ENCODE measurements at regions not wholly inside any gene's neighbourhood (a gene's known extent, or its start where the extent isn't known, plus 50 kb on each side); places are given as distances from the start of the nearest gene placed in this dataset.

DNA sequence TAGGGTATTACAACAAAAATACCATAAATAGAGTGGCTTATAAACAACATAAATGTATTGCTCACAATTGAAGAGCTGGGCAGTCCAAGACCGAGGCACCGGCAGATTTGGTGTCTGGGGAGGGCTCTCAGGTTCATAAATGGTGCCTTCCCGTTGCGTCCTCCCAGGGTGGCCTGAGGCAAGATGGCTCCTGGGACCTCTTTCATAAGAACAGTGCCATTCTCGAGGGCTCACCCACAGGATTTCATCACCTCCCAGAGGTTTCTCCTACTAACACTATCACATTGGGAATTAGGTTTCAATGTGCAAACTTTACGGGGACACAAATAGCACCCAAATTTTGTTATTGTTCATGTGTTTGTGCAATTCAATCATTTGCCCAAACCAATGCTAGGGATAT is 793.5 kb upstream of the HS6ST1 start:
- Mint-ChIP-seq H3K4me1 (no peaks in the 10 kb centered on the region), H3K27ac (no peak overlapping the region), H3K27me3 (no peaks in the 10 kb centered on the region), H3K4me3 (no peak overlapping the region), H3K36me3 (ENCODE audit: low read depth) (no peaks in the 10 kb centered on the region), H3K9me3 (no peaks in the 10 kb centered on the region)
- intact Hi-C loops (cut with micrococcal nuclease), result no loop called here
- no peak for DNase-seq

DNA sequence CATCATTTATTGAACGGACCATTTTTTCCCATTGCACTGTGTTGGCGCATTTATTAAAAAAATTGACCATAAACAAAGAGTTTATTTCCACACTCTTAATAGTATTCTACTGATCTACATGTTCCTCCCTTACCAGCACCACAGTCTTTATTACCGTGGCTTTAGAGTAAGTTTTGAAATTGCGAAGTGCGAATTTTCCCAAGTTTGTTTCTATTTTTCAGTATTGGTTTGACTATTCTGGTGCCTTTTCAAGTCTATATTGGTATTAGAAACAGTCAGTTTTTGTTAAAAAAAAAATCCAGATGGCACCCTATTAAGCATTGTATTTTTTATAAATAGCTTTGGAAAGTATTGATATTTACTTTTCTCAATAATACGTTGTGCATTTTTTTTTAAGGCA is 795.1 kb upstream of the HS6ST1 start:
- H3K27ac Mint-ChIP-seq, result no peak overlapping the region
- no peaks in the 10 kb centered on the region for H3K27me3 Mint-ChIP-seq
- H3K9me3 Mint-ChIP-seq, result no peaks in the 10 kb centered on the region
- intact Hi-C loops (cut with micrococcal nuclease), result no loop called here
- H3K4me1 Mint-ChIP-seq, result no peaks in the 10 kb centered on the region
- no peak overlapping the region for H3K4me3 Mint-ChIP-seq
- no peaks in the 10 kb centered on the region for H3K36me3 Mint-ChIP-seq (ENCODE audit: low read depth)
- DNase-seq, result no peak

DNA sequence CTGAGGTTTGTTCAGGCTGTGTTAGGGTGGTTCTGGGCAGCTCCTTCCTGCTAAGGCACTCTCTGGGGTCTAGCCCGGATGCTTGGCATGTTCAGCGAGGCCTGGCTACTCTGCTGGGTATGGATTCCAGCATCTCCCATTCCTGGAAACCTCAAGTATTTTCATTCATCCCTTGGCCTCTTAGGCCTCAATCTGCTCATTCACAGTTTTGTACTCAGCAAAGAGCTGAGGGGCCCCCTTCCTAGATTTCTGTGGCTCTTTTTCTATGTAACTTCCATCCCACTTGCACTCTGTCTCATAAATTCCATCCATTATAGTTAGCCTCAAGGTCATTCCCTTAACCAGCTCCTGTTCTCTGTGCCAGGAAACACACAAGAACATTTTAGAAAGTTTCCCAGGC is 798.8 kb upstream of the HS6ST1 start:
- Mint-ChIP-seq H3K4me3 (no peak overlapping the region), H3K36me3 (ENCODE audit: low read depth) (no peaks in the 10 kb centered on the region), H3K4me1 (no peaks in the 10 kb centered on the region), H3K27me3 (no peaks in the 10 kb centered on the region), H3K27ac (no peak overlapping the region), H3K9me3 (no peaks in the 10 kb centered on the region)
- no peak for DNase-seq
- intact Hi-C loops (cut with micrococcal nuclease), result no loop called here

DNA sequence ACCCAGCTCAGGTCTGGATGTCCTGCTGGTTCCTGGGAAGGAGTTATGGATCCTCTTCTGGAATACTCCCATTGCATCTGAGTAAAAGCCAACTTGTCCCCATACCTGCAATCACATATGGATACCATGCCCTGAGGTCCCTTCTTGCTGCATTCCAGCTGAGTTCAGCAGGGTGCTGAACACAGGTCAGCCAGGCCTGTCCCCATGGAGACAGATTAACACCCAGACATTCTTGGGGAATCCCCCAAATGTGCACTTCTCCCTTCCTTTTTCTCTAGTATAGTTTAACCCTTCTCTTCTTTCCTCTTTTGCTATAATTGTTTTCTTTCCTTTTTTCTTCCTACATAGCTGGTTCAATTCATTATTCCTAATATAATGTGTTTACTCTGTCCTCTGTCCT is 799.6 kb upstream of the HS6ST1 start:
- H3K4me1 Mint-ChIP-seq, result no peaks in the 10 kb centered on the region
- intact Hi-C loops (cut with micrococcal nuclease), result no loop called here
- H3K27me3 Mint-ChIP-seq, result no peaks in the 10 kb centered on the region
- H3K27ac Mint-ChIP-seq, result no peak overlapping the region
- no peak overlapping the region for H3K4me3 Mint-ChIP-seq
- DNase-seq, result no peak
- no peaks in the 10 kb centered on the region for H3K9me3 Mint-ChIP-seq
- H3K36me3 Mint-ChIP-seq (ENCODE audit: low read depth), result no peaks in the 10 kb centered on the region

DNA sequence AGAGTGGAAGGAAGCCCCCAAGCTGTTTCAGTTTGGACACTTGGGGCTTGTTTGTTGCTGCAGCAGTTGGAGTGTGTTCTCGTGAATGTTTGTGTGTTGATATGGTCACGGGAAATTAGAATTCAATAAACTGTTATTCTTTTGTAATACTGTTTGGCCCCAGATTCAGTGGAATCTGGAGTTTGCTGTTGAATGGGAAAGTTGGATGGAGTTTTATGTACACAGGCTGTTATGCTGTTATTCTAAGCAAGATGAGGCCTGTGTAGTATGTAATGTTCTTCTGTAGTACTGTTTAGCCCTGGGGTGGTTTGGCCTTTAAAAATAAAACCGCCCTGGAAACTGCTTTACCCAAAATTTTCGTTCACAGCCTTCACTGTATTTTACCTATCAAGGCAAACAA is 810.4 kb upstream of the HS6ST1 start:
- Mint-ChIP-seq H3K27me3 (no peaks in the 10 kb centered on the region), H3K9me3 (no peaks in the 10 kb centered on the region), H3K4me1 (no peaks in the 10 kb centered on the region), H3K4me3 (no peak overlapping the region), H3K27ac (no peak overlapping the region), H3K36me3 (ENCODE audit: low read depth) (no peaks in the 10 kb centered on the region)
- intact Hi-C loops (cut with micrococcal nuclease), result no loop called here
- no peak for DNase-seq

DNA sequence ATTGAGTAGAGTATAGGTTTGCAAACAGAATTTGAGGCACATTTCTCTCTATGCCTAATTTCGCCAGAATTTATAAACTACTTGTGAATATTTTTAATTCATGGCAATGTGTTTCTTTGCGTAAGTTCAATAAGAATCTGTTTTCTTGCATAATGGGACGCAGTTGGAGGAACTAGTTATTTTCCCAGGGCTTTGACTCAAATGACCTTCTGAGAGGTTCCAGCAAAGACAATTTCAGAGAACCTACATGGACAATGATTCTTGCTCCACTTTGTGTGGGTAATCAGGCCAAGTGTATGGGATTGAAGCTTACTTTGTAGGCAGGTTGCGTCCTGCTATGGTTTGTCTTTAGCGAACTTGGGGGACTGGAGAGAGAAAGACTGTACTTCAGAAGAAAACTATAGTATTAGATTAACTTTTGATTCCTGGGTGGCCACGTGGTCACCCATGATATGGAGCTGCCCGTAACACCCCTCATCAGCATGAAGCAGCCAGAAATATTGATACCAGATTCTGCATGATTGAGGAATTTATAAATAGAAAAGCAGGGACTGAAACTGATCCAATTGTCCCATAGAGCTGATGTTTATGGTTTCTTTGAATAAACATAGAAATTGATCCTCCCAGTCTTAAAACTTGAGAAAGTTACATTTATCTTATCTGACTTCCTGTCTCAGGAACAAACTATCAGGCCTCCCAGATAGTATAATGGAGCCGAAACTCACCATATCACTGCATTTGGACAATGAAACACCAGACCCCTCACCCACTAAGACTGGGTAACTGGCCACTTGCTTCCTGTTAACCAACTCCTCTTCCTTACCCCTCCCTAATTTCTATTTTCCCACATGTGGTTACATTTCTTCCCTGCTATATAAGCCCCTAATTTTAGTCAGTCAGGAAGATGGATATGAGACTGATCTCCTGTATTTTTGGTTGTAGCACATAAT is 815.3 kb upstream of the HS6ST1 start:
- no peak overlapping the region for H3K27ac Mint-ChIP-seq
- no peaks in the 10 kb centered on the region for H3K36me3 Mint-ChIP-seq (ENCODE audit: low read depth)
- intact Hi-C loops (cut with micrococcal nuclease), result no loop called here
- H3K4me3 Mint-ChIP-seq, result no peak overlapping the region
- no peak for DNase-seq
- H3K4me1 Mint-ChIP-seq, result no peaks in the 10 kb centered on the region
- H3K27me3 Mint-ChIP-seq, result no peaks in the 10 kb centered on the region
- H3K9me3 Mint-ChIP-seq, result no peaks in the 10 kb centered on the region

DNA sequence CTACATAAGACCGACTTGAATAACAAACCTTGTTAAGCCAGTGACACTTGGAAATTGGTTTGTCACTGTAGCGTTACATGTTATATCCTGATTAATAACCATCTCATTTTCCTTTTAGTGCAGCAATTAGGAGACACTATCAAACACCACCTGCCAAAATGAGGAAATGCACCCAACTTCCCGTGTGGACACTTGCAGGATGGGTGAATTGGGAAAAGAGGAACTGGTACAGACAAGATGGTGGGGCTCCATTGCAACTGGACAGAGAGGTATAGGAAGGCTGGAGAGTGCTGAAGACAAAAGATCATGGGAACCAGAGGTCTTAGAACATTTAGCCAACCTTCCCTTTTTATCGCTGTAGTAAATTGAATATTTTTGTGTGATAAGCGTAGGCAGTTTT is 816.3 kb upstream of the HS6ST1 start:
- Mint-ChIP-seq H3K36me3 (ENCODE audit: low read depth) (no peaks in the 10 kb centered on the region), H3K4me3 (no peak overlapping the region), H3K4me1 (no peaks in the 10 kb centered on the region), H3K9me3 (no peaks in the 10 kb centered on the region), H3K27me3 (no peaks in the 10 kb centered on the region), H3K27ac (no peak overlapping the region)
- DNase-seq, result no peak
- intact Hi-C loops (cut with micrococcal nuclease), result no loop called here

DNA sequence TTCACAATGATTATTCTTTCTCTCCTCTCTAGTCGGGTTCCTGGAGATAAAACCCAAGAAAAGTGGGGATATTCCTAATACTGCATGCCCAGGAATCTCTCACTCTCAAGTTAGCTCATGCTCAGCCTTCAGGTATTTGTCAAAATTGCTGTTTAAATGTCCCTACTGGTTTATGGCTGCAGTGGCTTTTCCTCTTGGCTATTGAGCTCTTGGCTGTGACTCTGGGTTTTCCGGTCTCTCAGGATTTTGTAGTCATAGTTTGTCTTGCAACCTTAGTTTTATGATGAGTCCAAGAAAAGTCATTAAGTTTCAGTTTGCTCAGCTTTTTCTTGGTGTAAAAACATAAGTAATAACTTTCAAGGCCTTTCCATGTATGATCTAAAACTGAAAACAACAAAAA is 820.7 kb upstream of the HS6ST1 start:
- Mint-ChIP-seq H3K36me3 (ENCODE audit: low read depth) (no peaks in the 10 kb centered on the region), H3K4me3 (no peak overlapping the region), H3K9me3 (no peaks in the 10 kb centered on the region), H3K27ac (no peak overlapping the region), H3K4me1 (no peaks in the 10 kb centered on the region), H3K27me3 (no peaks in the 10 kb centered on the region)
- intact Hi-C loops (cut with micrococcal nuclease), result no loop called here
- no peak for DNase-seq

DNA sequence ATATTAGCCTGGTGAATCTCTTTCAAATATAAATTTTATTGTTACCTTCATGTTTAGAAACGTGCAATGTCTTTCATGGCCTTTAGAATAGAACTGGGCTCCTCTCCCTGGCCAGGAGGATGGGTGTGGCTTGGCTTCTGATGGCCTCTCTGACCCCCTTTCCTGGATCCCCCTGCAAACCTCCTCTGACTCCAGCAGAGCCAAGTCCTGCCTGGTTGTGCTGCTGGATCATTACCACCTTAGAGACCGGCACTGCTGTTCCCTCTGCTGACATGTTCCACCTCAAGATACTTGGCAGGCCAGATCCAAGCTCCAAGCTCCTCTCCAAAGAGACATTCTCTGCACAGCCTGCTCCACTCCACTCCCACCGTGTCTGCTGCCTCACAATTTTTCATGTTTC is 823.8 kb upstream of the HS6ST1 start:
- H3K27me3 Mint-ChIP-seq, result no peaks in the 10 kb centered on the region
- H3K4me3 Mint-ChIP-seq, result no peak overlapping the region
- H3K36me3 Mint-ChIP-seq (ENCODE audit: low read depth), result no peaks in the 10 kb centered on the region
- intact Hi-C loops (cut with micrococcal nuclease), result no loop called here
- no peak overlapping the region for H3K27ac Mint-ChIP-seq
- no peak for DNase-seq
- no peaks in the 10 kb centered on the region for H3K9me3 Mint-ChIP-seq
- H3K4me1 Mint-ChIP-seq, result no peaks in the 10 kb centered on the region

DNA sequence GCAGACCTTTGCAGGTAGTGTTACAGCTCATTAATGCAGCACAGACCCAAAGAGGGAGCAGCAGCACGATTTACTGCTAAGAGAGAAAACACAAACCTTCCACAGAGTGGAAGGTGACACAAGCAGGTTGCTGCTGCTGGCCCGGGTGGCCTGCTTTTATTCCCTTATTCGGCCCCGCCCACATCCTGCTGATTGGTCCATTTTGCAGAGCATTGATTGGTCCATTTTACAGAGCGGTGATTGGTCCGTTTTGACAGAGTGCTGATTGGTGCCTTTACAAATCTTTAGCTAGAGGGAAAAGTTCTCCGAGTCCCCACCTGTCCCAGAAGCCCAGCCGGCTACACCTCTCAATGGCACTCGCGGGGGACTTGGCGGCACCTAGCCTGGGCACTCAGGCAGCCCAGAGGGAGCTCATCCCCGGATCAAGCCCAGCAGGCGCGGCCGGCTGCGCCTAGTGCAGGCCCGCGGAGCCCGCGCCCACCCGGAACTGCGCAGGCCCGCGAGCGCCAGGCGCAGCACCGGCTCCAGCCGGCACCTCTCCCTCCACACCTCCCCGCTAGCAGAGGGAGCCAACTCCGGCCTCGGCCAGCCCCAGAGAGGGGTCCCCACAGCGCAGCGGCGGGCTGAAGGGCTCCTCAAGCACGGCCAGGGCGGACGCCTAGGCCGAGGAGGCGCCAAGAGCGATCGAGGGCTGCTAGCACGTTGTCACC is 825.6 kb upstream of the HS6ST1 start:
- H3K4me1 Mint-ChIP-seq, result no peaks in the 10 kb centered on the region
- H3K4me3 Mint-ChIP-seq, result no peak overlapping the region
- H3K36me3 Mint-ChIP-seq (ENCODE audit: low read depth), result no peaks in the 10 kb centered on the region
- DNase-seq, result no peak
- intact Hi-C loops (cut with micrococcal nuclease), result no loop called here
- no peak overlapping the region for H3K27ac Mint-ChIP-seq
- H3K9me3 Mint-ChIP-seq, result no peaks in the 10 kb centered on the region
- no peaks in the 10 kb centered on the region for H3K27me3 Mint-ChIP-seq

DNA sequence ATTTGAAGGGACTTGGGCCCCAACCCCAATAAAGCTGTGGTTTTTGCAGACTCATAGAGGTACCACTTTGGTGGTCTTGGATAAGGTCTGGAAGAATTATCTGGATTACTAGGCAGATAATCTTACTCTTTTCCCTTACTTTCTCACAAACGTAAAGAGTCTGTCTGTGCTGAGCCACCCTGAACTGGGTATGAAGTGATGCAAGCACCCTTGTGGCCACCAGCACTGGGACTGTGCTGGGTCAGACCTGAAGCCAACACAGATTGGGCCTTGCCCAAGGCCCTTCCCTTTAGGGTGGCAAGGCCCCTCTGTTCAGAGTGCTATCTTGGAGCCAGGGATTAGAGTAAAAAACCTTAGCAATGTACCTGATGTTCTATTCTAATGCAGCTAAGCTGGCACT is 827.0 kb upstream of the RAB6C start:
- no peaks in the 10 kb centered on the region for H3K27me3 Mint-ChIP-seq
- no peak overlapping the region for H3K4me3 Mint-ChIP-seq
- intact Hi-C loops (cut with micrococcal nuclease), result no loop called here
- no peaks in the 10 kb centered on the region for H3K4me1 Mint-ChIP-seq
- H3K36me3 Mint-ChIP-seq (ENCODE audit: low read depth), result no peaks in the 10 kb centered on the region
- H3K27ac Mint-ChIP-seq, result no peak overlapping the region
- H3K9me3 Mint-ChIP-seq, result no peaks in the 10 kb centered on the region
- DNase-seq, result no peak

DNA sequence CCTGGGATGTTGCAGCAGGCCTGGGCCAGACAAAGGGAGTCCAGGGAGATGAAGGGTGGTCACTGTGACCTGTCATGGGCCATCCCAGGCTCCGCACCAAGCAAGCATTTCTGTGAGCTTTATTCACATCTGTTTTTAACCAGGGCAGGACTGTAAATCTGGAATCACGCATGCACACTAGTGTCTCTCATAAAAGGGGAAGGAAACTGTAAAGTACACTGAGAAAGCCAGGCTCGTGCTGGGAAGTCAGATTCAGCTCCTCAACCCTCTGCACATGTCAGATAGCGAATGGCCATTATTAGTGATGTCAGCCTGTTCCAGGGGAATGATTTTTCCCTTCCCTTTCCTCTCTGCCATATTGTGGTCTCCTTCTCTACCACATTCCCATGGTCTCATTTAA is 818.6 kb upstream of the RAB6C start:
- Mint-ChIP-seq H3K27ac (no peak overlapping the region), H3K36me3 (ENCODE audit: low read depth) (no peaks in the 10 kb centered on the region), H3K27me3 (no peaks in the 10 kb centered on the region), H3K9me3 (no peaks in the 10 kb centered on the region), H3K4me3 (no peak overlapping the region), H3K4me1 (no peaks in the 10 kb centered on the region)
- intact Hi-C loops (cut with micrococcal nuclease), result no loop called here
- DNase-seq, result no peak

DNA sequence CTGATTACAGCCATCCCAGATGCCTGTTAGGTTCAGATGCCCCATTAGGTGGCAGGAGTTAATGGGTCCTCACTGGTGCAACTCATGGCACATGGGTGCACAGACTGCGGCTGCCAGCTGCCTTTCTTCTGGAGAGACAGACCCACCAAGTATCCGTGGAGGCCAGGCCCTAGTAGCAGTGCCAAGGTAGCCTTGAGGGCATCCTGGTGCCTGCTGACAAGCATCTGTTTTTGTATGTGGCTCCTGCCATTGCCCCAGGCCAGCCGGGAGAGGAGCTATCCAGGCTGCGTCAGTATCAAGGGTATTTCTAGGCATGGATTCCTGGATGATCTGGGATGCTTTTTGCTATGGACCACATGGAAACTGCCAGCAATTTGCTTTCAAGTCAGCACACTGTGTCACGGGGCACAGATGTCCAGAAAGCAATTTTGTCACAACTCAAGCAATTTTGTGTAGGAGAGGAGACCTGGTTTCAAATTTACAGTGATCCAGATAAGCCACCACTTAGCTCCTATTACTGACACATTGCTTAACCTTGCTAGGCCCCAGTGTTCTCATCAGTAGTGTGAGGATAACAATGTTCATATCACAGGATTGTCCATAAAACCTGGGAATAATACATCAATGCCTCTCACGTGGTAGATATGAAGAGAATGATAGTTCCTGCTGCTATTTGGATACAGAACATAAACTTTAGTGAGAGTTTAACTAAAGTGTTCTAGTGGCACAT is 815.1 kb upstream of the RAB6C start:
- Mint-ChIP-seq H3K27me3 (no peaks in the 10 kb centered on the region), H3K9me3 (no peaks in the 10 kb centered on the region), H3K4me1 (no peaks in the 10 kb centered on the region), H3K36me3 (ENCODE audit: low read depth) (no peaks in the 10 kb centered on the region), H3K4me3 (no peak overlapping the region), H3K27ac (no peak overlapping the region)
- DNase-seq, result no peak
- intact Hi-C loops (cut with micrococcal nuclease), result no loop called here

DNA sequence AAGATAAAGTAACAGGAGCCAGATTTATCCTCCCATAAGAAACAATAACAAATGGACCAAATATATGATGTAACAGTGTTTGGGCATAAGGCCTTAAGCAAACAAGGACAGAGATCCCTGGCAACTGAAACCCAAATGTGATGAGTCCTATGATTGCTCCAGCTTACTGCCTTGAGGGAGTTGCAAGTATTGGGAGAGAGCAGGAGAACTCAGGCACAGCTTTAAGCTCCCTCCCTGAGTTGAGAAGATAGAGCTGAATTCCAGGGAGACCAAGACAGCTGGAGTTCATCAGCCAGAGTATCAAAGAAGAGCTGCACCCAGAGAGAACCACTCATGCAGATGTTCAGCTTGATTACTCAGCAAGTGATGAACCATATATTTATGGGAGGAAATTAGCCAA is 814.5 kb upstream of the RAB6C start:
- intact Hi-C loops (cut with micrococcal nuclease), result no loop called here
- H3K4me3 Mint-ChIP-seq, result no peak overlapping the region
- H3K27ac Mint-ChIP-seq, result no peak overlapping the region
- no peaks in the 10 kb centered on the region for H3K27me3 Mint-ChIP-seq
- no peaks in the 10 kb centered on the region for H3K4me1 Mint-ChIP-seq
- H3K9me3 Mint-ChIP-seq, result no peaks in the 10 kb centered on the region
- H3K36me3 Mint-ChIP-seq (ENCODE audit: low read depth), result no peaks in the 10 kb centered on the region
- no peak for DNase-seq
